ENCODE measurements at regions not wholly inside any gene's neighbourhood (a gene's known extent, or its start where the extent isn't known, plus 50 kb on each side); places are given as distances from the start of the nearest gene placed in this dataset.

DNA sequence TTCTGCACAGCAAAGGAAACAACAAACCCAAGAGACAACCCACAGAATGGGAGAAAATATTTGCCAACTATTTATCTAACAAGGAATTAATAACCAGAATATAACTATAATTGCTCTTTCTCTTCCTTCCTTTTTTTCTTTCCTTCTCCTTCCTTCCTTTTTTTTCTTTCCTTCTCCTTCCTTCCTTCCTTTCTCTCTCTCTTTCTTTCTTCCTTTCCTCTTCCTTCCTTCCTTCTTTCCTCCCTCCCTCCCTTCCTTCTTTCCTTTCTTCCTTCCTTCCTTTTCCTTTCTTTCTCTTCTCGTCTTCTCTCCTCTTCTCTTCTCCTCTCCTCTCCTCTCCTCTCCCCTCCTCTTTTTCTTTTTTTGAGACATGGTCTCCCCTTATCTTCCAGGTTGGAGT lies 345.4 kb upstream of the ARRDC4 start:
- H3K9me3 ChIP-seq (replicated peaks; ENCODE audit: control insufficient read depth, insufficient read depth, low read length) = no peaks in the 10 kb centered on the region
- BruUV-seq (replicated peaks) = no TSS peak
- ChIA-PET POLR2A (no interaction called here), CTCF (no interaction called here)
- intact Hi-C loops (cut with micrococcal nuclease) = no loop called here
- no peak overlapping the region for H3K4me3 ChIP-seq (replicated peaks in 1 of 3; ENCODE audit: insufficient read depth in 1 of 3, low read depth in 1 of 3, low read length in 3 of 3)
- TF ChIP-seq MYC (IDR thresholded peaks at IDR 0.05; ENCODE audit: low read depth, low read length) (no peak), POLR2AphosphoS5 (IDR thresholded peaks at IDR 0.05; ENCODE audit: insufficient read depth, low read depth, low read length) (no peak), FOS (IDR thresholded peaks at IDR 0.05; ENCODE audit: borderline replicate concordance, insufficient read depth, low read length) (no peak), GATA2 (IDR thresholded peaks at IDR 0.05; ENCODE audit: insufficient read depth, insufficient read length, low read depth, low read length) (no peak), EZH2 (IDR thresholded peaks at IDR 0.05; ENCODE audit: borderline replicate concordance, low read depth, low read length, severe bottlenecking) (no peak), JUN (IDR thresholded peaks at IDR 0.05; ENCODE audit: borderline replicate concordance, insufficient read depth, insufficient read length, low read depth) (no peak), CTCF (IDR thresholded peaks at IDR 0.05; ENCODE audit: extremely low read depth in 1 of 2, insufficient read depth in 1 of 2, low read depth in 1 of 2, low read length in 2 of 2) (no peak), POLR2A (IDR thresholded peaks at IDR 0.05; ENCODE audit: low read depth, low read length) (no peak)
- TF ChIP-seq, protein P1, sequence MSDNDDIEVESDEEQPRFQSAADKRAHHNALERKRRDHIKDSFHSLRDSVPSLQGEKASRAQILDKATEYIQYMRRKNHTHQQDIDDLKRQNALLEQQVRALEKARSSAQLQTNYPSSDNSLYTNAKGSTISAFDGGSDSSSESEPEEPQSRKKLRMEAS (IDR thresholded peaks at IDR 0.05; ENCODE audit: insufficient read depth, insufficient read length) = no peak
- H3K27me3 ChIP-seq (ENCODE audit: control insufficient read depth in 2 of 2, insufficient read depth in 2 of 2, low read length in 2 of 2) = no peaks in the 10 kb centered on the region
- H2AFZ ChIP-seq (ENCODE audit: low read depth, low read length) = no peak overlapping the region
- H3K36me3 ChIP-seq (ENCODE audit: control insufficient read depth in 2 of 2, extremely low read depth in 1 of 2, insufficient read depth in 2 of 2, low read length in 2 of 2) = no peaks in the 10 kb centered on the region
- no peak overlapping the region for H3K9ac ChIP-seq (replicated peaks; ENCODE audit: extremely low read depth, insufficient read depth, low read length)
- H3K4me2 ChIP-seq (ENCODE audit: insufficient read depth, low read length) = no peak overlapping the region
- no peaks in the 10 kb centered on the region for H3K79me2 ChIP-seq (ENCODE audit: control insufficient read depth, insufficient read depth, low read length)
- H4K20me1 ChIP-seq (replicated peaks; ENCODE audit: control insufficient read depth, extremely low read depth, insufficient read depth, low read length) = no peaks in the 10 kb centered on the region
- no peak overlapping the region for H3K27ac ChIP-seq (ENCODE audit: insufficient read depth, low read depth, low read length)
- H3K9me1 ChIP-seq (replicated peaks; ENCODE audit: control insufficient read depth, extremely low read depth, insufficient read depth, low read length) = no peaks in the 10 kb centered on the region
- H3K4me1 ChIP-seq (ENCODE audit: control insufficient read depth, extremely low read depth, insufficient read depth, low read length) = no peaks in the 10 kb centered on the region
- dilution Hi-C loops (cut with MboI; ENCODE audit: extremely low pct_ligation_motif_present, low sequenced_read_pairs) = no loop called here
- DNase-seq (ENCODE audit: low read depth, low spot score) (no peak), FAIRE-seq (no peak)

Data from endothelial cell of umbilical vein (primary cell).